ENCODE measurements at regions not wholly inside any gene's neighbourhood (a gene's known extent, or its start where the extent isn't known, plus 50 kb on each side); places are given as distances from the start of the nearest gene placed in this dataset.

GRCh38 chr17:34719569-34719968 lies 140.2 kb downstream of the TMEM132E start:
- WGBS: 83% methylated on average over 11 of the region's 11 CpGs
- no peaks in the 10 kb centered on the region for H3K9me3 ChIP-seq (ENCODE audit: control insufficient read depth, low read length)
- no peaks in the 10 kb centered on the region for H3K4me1 ChIP-seq (ENCODE audit: control insufficient read depth, insufficient read depth, low read length)
- intact Hi-C loops (cut with DNase I): no loop called here
- DNase-seq (no peak), ATAC-seq (no peak)
- no peak overlapping the region for H3K27ac ChIP-seq (ENCODE audit: low read length)
- H3K27me3 ChIP-seq (ENCODE audit: control insufficient read depth, insufficient read depth): no peaks in the 10 kb centered on the region
- H3K4me3 ChIP-seq (ENCODE audit: low read length): no peak overlapping the region

- intact Hi-C loops (cut with DNase I): no loop called here
- Histone ChIP-seq H3K27me3 (ENCODE audit: control insufficient read depth, insufficient read depth) (no peaks in the 10 kb centered on the region), H3K27ac (ENCODE audit: low read length) (no peak overlapping the region), H3K4me3 (ENCODE audit: low read length) (no peak overlapping the region), H3K4me1 (ENCODE audit: control insufficient read depth, insufficient read depth, low read length) (no peaks in the 10 kb centered on the region), H3K9me3 (ENCODE audit: control insufficient read depth, low read length) (no peaks in the 10 kb centered on the region)
- 67% methylated on average over 3 of the region's 3 CpGs for WGBS
- DNase-seq (no peak), ATAC-seq (no peak)
Observed at GRCh38 chr17:34717092-34717491, 137.7 kb downstream of the TMEM132E start.

- 69% methylated on average over 3 of the region's 3 CpGs for WGBS
- H3K9me3 ChIP-seq (ENCODE audit: control insufficient read depth, low read length): no peaks in the 10 kb centered on the region
- intact Hi-C loops (cut with DNase I): no loop called here
Observed at GRCh38 chr17:34716291-34716690, 136.9 kb downstream of the TMEM132E start.

GRCh38 chr17:34715504-34715903 lies 136.1 kb downstream of the TMEM132E start:
- Histone ChIP-seq H3K9me3 (ENCODE audit: control insufficient read depth, low read length) (no peaks in the 10 kb centered on the region), H3K4me3 (ENCODE audit: low read length) (no peak overlapping the region), H3K27ac (ENCODE audit: low read length) (no peak overlapping the region), H3K27me3 (ENCODE audit: control insufficient read depth, insufficient read depth) (no peaks in the 10 kb centered on the region), H3K4me1 (ENCODE audit: control insufficient read depth, insufficient read depth, low read length) (no peaks in the 10 kb centered on the region)
- intact Hi-C loops (cut with DNase I): no loop called here
- DNase-seq (no peak), ATAC-seq (no peak)
- WGBS: 79% methylated on average over 5 of the region's 5 CpGs

More at GRCh38 chr17:34716291-34716690, 136.9 kb downstream of the TMEM132E start:
- Histone ChIP-seq H3K27ac (ENCODE audit: low read length) (no peak overlapping the region), H3K27me3 (ENCODE audit: control insufficient read depth, insufficient read depth) (no peaks in the 10 kb centered on the region), H3K4me3 (ENCODE audit: low read length) (no peak overlapping the region), H3K4me1 (ENCODE audit: control insufficient read depth, insufficient read depth, low read length) (no peaks in the 10 kb centered on the region)
- DNase-seq: no peak
- ATAC-seq: no peak

- Histone ChIP-seq H3K9me3 (ENCODE audit: control insufficient read depth, low read length) (no peaks in the 10 kb centered on the region), H3K27me3 (ENCODE audit: control insufficient read depth, insufficient read depth) (no peaks in the 10 kb centered on the region), H3K27ac (ENCODE audit: low read length) (no peak overlapping the region), H3K4me1 (ENCODE audit: control insufficient read depth, insufficient read depth, low read length) (no peaks in the 10 kb centered on the region), H3K4me3 (ENCODE audit: low read length) (no peak overlapping the region)
- ATAC-seq (no peak), DNase-seq (no peak)
- intact Hi-C loops (cut with DNase I): no loop called here
- WGBS: 79% methylated on average over 7 of the region's 7 CpGs
Observed at GRCh38 chr17:34714475-34715410, 135.4 kb downstream of the TMEM132E start.

GRCh38 chr17:34713687-34714086 lies 134.3 kb downstream of the TMEM132E start:
- Histone ChIP-seq H3K27me3 (ENCODE audit: control insufficient read depth, insufficient read depth) (no peaks in the 10 kb centered on the region), H3K27ac (ENCODE audit: low read length) (no peak overlapping the region), H3K4me3 (ENCODE audit: low read length) (no peak overlapping the region), H3K9me3 (ENCODE audit: control insufficient read depth, low read length) (no peaks in the 10 kb centered on the region), H3K4me1 (ENCODE audit: control insufficient read depth, insufficient read depth, low read length) (no peaks in the 10 kb centered on the region)
- WGBS: 87% methylated on average over 1 of the region's 1 CpG
- ATAC-seq: no peak
- no peak for DNase-seq
- intact Hi-C loops (cut with DNase I): no loop called here

- no peak for ATAC-seq
- Histone ChIP-seq H3K4me1 (ENCODE audit: control insufficient read depth, insufficient read depth, low read length) (no peaks in the 10 kb centered on the region), H3K9me3 (ENCODE audit: control insufficient read depth, low read length) (no peaks in the 10 kb centered on the region), H3K27me3 (ENCODE audit: control insufficient read depth, insufficient read depth) (no peaks in the 10 kb centered on the region), H3K4me3 (ENCODE audit: low read length) (no peak overlapping the region), H3K27ac (ENCODE audit: low read length) (no peak overlapping the region)
- no peak for DNase-seq
- intact Hi-C loops (cut with DNase I): no loop called here
- WGBS: 71% methylated on average over 3 of the region's 3 CpGs
Observed at GRCh38 chr17:34712481-34713195, 133.3 kb downstream of the TMEM132E start.

GRCh38 chr17:34711646-34712045 lies 132.3 kb downstream of the TMEM132E start:
- Histone ChIP-seq H3K27me3 (ENCODE audit: control insufficient read depth, insufficient read depth) (no peaks in the 10 kb centered on the region), H3K9me3 (ENCODE audit: control insufficient read depth, low read length) (no peaks in the 10 kb centered on the region), H3K4me1 (ENCODE audit: control insufficient read depth, insufficient read depth, low read length) (no peaks in the 10 kb centered on the region), H3K4me3 (ENCODE audit: low read length) (no peak overlapping the region), H3K27ac (ENCODE audit: low read length) (no peak overlapping the region)
- intact Hi-C loops (cut with DNase I): no loop called here
- ATAC-seq (no peak), DNase-seq (no peak)
- WGBS: 48% methylated on average over 5 of the region's 5 CpGs

- Histone ChIP-seq H3K9me3 (ENCODE audit: control insufficient read depth, low read length) (no peaks in the 10 kb centered on the region), H3K27me3 (ENCODE audit: control insufficient read depth, insufficient read depth) (no peaks in the 10 kb centered on the region), H3K4me3 (ENCODE audit: low read length) (no peak overlapping the region), H3K4me1 (ENCODE audit: control insufficient read depth, insufficient read depth, low read length) (no peaks in the 10 kb centered on the region), H3K27ac (ENCODE audit: low read length) (no peak overlapping the region)
- ATAC-seq (no peak), DNase-seq (no peak)
- intact Hi-C loops (cut with DNase I): no loop called here
- 78% methylated on average over 3 of the region's 3 CpGs for WGBS
Observed at GRCh38 chr17:34710226-34710625, 130.8 kb downstream of the TMEM132E start.

- no peak for ATAC-seq
- 47% methylated on average over 8 of the region's 8 CpGs for WGBS
- H3K4me3 ChIP-seq (ENCODE audit: low read length): no peak overlapping the region
- no peak overlapping the region for H3K27ac ChIP-seq (ENCODE audit: low read length)
- H3K4me1 ChIP-seq (ENCODE audit: control insufficient read depth, insufficient read depth, low read length): no peaks in the 10 kb centered on the region
- peaks cover 1% of the 10 kb centered on the region for H3K27me3 ChIP-seq (ENCODE audit: control insufficient read depth, insufficient read depth)
- H3K9me3 ChIP-seq (ENCODE audit: control insufficient read depth, low read length): no peaks in the 10 kb centered on the region
- intact Hi-C loops (cut with DNase I): loop anchor here in 1 of 4 donors (10.0 kb wide), 1 partner anchor 64 kb away; no protein-coding TSS in a partner anchor
- DNase-seq: no peak
Observed at GRCh38 chr17:34709158-34709754, 129.9 kb downstream of the TMEM132E start.

GRCh38 chr17:34706029-34706428 lies 126.6 kb downstream of the TMEM132E start:
- Histone ChIP-seq H3K4me3 (ENCODE audit: low read length) (no peak overlapping the region), H3K27me3 (ENCODE audit: control insufficient read depth, insufficient read depth) (peaks cover 2% of the 10 kb centered on the region), H3K9me3 (ENCODE audit: control insufficient read depth, low read length) (no peaks in the 10 kb centered on the region), H3K4me1 (ENCODE audit: control insufficient read depth, insufficient read depth, low read length) (no peaks in the 10 kb centered on the region), H3K27ac (ENCODE audit: low read length) (no peak overlapping the region)
- WGBS: 4% methylated on average over 4 of the region's 4 CpGs
- no peak for DNase-seq
- intact Hi-C loops (cut with DNase I): loop anchor here in 1 of 4 donors (10.0 kb wide), 1 partner anchor 61 kb away; no protein-coding TSS in a partner anchor
- ATAC-seq: no peak

Data from right cardiac atrium (tissue), 5 donors.